Liver (tissue), 3 donors: ENCODE measurements at regions not wholly inside any gene's neighbourhood (a gene's known extent, or its start where the extent isn't known, plus 50 kb on each side); places are given as distances from the start of the nearest gene placed in this dataset.

Experiments
- FOXA1 ChIP-seq: IDR thresholded peaks from 2 replicates; pipeline ENCODE4 v1.6.1; 2016; ENCODE audit warnings: antibody characterized with exemption
- GABPA ChIP-seq, 2 donors: IDR thresholded peaks in 1 of 2; conservative IDR thresholded peaks in 1 of 2; 2 replicates each; pipeline ENCODE4 v1.6.1; 2016; ENCODE audit warnings: antibody characterized with exemption in 2 of 2, mild to moderate bottlenecking in 1 of 2, moderate library complexity in 1 of 2
- HNF4G ChIP-seq: IDR thresholded peaks from 2 replicates; pipeline ENCODE4 v1.6.1; 2016; ENCODE audit warnings: antibody characterized with exemption
- JUND ChIP-seq, 2 donors: IDR thresholded peaks; 2 replicates each; pipeline ENCODE4 v1.6.1; 2016; ENCODE audit warnings: antibody characterized with exemption in 2 of 2
- RAD21 ChIP-seq, 2 donors: IDR thresholded peaks; 2 replicates each; pipeline ENCODE4 v1.6.1; 2016; ENCODE audit warnings: antibody characterized with exemption in 2 of 2, mild to moderate bottlenecking in 2 of 2
- TAF1 ChIP-seq: conservative IDR thresholded peaks from 2 replicates; pipeline ENCODE4 v1.6.1; 2016; ENCODE audit warnings: antibody characterized with exemption, mild to moderate bottlenecking
- YY1 ChIP-seq: IDR thresholded peaks from 2 replicates; pipeline ENCODE4 v1.6.1; 2016; ENCODE audit warnings: antibody characterized with exemption, mild to moderate bottlenecking
- TF ChIP-seq, protein P1 (sequence below): fragments of 150-350 bp; IDR thresholded peaks from 2 replicates; pipeline ENCODE4 v1.5.1; 2017; ENCODE audit warnings: improper control_type of control experiment, low read depth, low read length; ENCODE audit not compliant: missing input control
- TF ChIP-seq, protein P2 (sequence below): IDR thresholded peaks from 2 replicates; pipeline ENCODE4 v1.6.1; 2016; ENCODE audit warnings: antibody characterized with exemption
- TF ChIP-seq, protein P3 (sequence below): IDR thresholded peaks from 2 replicates; pipeline ENCODE4 v1.6.1; 2016; ENCODE audit warnings: antibody characterized with exemption
- TF ChIP-seq, protein P4 (sequence below): IDR thresholded peaks from 2 replicates; pipeline ENCODE4 v1.6.1; 2016; ENCODE audit warnings: antibody characterized with exemption, mild to moderate bottlenecking
- donor health status: healthy.
- donor health status: healthy.

DNA sequence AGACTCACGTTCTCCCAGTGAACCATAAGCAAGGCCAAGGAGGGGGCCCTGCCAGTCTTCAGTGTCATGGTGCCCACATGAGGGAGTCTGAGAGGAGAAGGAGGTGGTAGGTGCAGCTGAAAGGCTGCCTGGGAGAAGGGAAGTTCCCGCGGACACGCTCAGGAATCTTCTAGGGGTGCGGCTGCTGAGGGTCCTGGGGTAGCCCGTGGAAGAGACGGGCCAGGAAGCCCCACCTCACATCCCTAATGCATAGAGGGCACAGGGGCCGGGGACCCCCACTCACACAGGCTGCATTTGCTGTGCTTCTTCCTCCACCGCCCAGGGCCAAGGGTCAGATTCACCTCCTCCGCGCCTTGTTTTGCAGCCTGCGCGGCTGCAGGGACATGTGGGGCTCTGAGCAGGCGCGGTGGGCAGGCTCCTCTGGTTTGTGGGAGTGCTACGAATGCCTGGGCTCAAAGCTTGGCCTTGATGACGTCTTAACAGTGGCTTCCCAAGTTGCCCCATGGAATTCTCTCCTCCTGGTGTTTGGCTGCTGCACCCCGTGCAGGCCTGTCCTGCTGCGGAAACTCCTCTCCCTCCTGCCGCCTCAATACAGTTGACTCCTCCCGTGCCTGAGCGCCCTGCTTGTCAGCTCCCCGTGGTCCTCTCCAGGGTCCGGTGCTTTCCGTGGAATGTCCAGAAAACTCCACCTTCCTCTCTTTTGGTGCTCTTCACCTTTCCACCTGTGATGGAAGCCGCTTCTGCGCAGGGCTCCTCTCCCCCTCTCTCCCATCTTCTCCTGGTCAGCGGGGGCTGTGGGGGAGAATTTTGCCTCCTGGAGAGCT is 95.7 kb downstream of the VAPA start:
- TF ChIP-seq, protein P1, sequence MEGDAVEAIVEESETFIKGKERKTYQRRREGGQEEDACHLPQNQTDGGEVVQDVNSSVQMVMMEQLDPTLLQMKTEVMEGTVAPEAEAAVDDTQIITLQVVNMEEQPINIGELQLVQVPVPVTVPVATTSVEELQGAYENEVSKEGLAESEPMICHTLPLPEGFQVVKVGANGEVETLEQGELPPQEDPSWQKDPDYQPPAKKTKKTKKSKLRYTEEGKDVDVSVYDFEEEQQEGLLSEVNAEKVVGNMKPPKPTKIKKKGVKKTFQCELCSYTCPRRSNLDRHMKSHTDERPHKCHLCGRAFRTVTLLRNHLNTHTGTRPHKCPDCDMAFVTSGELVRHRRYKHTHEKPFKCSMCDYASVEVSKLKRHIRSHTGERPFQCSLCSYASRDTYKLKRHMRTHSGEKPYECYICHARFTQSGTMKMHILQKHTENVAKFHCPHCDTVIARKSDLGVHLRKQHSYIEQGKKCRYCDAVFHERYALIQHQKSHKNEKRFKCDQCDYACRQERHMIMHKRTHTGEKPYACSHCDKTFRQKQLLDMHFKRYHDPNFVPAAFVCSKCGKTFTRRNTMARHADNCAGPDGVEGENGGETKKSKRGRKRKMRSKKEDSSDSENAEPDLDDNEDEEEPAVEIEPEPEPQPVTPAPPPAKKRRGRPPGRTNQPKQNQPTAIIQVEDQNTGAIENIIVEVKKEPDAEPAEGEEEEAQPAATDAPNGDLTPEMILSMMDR, result no peak
- TF ChIP-seq GABPA (IDR thresholded peaks at IDR 0.05 in 1 of 2, conservative IDR thresholded peaks at IDR 0.05 in 1 of 2), result no peak
- no peak for TF ChIP-seq YY1
- no peak for TF ChIP-seq HNF4G
- TF ChIP-seq, protein P2, sequence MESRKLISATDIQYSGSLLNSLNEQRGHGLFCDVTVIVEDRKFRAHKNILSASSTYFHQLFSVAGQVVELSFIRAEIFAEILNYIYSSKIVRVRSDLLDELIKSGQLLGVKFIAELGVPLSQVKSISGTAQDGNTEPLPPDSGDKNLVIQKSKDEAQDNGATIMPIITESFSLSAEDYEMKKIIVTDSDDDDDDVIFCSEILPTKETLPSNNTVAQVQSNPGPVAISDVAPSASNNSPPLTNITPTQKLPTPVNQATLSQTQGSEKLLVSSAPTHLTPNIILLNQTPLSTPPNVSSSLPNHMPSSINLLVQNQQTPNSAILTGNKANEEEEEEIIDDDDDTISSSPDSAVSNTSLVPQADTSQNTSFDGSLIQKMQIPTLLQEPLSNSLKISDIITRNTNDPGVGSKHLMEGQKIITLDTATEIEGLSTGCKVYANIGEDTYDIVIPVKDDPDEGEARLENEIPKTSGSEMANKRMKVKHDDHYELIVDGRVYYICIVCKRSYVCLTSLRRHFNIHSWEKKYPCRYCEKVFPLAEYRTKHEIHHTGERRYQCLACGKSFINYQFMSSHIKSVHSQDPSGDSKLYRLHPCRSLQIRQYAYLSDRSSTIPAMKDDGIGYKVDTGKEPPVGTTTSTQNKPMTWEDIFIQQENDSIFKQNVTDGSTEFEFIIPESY, result no peak
- TF ChIP-seq FOXA1, result no peak
- no peak for TF ChIP-seq TAF1
- TF ChIP-seq, protein P3, sequence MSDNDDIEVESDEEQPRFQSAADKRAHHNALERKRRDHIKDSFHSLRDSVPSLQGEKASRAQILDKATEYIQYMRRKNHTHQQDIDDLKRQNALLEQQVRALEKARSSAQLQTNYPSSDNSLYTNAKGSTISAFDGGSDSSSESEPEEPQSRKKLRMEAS, result no peak
- TF ChIP-seq JUND (IDR thresholded peaks at IDR 0.05), result no peak
- TF ChIP-seq RAD21 (IDR thresholded peaks at IDR 0.05), result no peak
- TF ChIP-seq, protein P4, sequence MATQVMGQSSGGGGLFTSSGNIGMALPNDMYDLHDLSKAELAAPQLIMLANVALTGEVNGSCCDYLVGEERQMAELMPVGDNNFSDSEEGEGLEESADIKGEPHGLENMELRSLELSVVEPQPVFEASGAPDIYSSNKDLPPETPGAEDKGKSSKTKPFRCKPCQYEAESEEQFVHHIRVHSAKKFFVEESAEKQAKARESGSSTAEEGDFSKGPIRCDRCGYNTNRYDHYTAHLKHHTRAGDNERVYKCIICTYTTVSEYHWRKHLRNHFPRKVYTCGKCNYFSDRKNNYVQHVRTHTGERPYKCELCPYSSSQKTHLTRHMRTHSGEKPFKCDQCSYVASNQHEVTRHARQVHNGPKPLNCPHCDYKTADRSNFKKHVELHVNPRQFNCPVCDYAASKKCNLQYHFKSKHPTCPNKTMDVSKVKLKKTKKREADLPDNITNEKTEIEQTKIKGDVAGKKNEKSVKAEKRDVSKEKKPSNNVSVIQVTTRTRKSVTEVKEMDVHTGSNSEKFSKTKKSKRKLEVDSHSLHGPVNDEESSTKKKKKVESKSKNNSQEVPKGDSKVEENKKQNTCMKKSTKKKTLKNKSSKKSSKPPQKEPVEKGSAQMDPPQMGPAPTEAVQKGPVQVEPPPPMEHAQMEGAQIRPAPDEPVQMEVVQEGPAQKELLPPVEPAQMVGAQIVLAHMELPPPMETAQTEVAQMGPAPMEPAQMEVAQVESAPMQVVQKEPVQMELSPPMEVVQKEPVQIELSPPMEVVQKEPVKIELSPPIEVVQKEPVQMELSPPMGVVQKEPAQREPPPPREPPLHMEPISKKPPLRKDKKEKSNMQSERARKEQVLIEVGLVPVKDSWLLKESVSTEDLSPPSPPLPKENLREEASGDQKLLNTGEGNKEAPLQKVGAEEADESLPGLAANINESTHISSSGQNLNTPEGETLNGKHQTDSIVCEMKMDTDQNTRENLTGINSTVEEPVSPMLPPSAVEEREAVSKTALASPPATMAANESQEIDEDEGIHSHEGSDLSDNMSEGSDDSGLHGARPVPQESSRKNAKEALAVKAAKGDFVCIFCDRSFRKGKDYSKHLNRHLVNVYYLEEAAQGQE, result no peak
